ENCODE measurements at regions not wholly inside any gene's neighbourhood (a gene's known extent, or its start where the extent isn't known, plus 50 kb on each side); places are given as distances from the start of the nearest gene placed in this dataset.

DNA sequence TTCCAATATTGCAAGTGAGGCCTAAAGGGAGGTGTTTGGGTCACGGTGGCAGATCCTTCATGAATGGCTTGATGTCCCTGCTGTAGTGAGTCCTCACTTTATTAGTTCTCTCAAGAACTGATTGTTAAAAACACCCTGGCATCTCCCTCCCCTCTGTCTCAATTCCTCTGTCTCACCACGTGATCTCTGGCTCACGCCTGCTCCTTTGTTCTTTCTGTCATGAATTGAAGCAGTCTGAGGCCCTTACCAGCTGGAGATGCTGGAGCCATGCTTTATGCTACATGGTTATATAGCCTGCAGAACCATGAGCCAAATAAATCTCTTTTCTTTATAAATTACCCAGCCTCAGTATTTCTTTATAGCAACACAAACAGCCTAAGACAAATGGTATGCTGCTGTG lies 980.7 kb upstream of the GRIA3 start:
- Histone ChIP-seq H3K27me3 (ENCODE audit: control insufficient read depth, low read length) (no peaks in the 10 kb centered on the region), H4K20me1 (ENCODE audit: control insufficient read depth, insufficient read depth, low read depth, low read length) (no peaks in the 10 kb centered on the region), H3K79me2 (ENCODE audit: control insufficient read depth, low read length) (no peaks in the 10 kb centered on the region)

DNA sequence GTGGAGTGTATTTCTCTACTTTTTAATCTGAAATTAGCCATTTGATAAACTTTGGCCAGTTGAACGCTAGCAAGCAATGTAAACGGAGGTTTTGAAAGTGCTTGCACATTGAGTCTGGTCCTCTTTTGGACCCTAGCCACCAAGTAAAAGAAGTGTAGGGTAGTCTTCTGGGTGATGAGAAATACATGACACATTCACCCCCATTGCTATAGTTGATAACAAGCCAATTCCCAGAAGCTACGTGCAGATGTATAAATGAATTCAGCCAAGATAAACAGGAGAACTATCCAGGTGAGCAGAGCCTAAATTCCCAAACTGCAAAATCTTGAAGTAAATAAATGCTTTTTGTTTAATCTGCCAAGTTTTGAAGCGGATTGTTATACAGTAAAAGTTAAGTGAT lies 965.4 kb upstream of the GRIA3 start:
- no peaks in the 10 kb centered on the region for H3K9me2 ChIP-seq (replicated peaks; ENCODE audit: control insufficient read depth, low read length)
- no peaks in the 10 kb centered on the region for H3K79me2 ChIP-seq (ENCODE audit: control insufficient read depth, low read length)
- no peak overlapping the region for H3K27ac ChIP-seq (ENCODE audit: low read depth, low read length)
- H3K4me1 ChIP-seq (ENCODE audit: control insufficient read depth, low read length) = no peaks in the 10 kb centered on the region
- H3K36me3 ChIP-seq (ENCODE audit: control insufficient read depth, low read length) = no peaks in the 10 kb centered on the region
- H3K4me2 ChIP-seq (ENCODE audit: low read length) = no peak overlapping the region
- no peaks in the 10 kb centered on the region for H3F3A ChIP-seq (ENCODE audit: control insufficient read depth, insufficient read depth)
- H3K4me3 ChIP-seq (ENCODE audit: low read length) = no peak overlapping the region
- no peaks in the 10 kb centered on the region for H3K27me3 ChIP-seq (ENCODE audit: control insufficient read depth, low read length)
- H4K20me1 ChIP-seq (ENCODE audit: control insufficient read depth, insufficient read depth, low read depth, low read length) = no peaks in the 10 kb centered on the region
- TF ChIP-seq EZH2phosphoT487 (IDR thresholded peaks at IDR 0.05; ENCODE audit: borderline replicate concordance, low read length) = no peak
- no peak for TF ChIP-seq CTCF (IDR thresholded peaks at IDR 0.05; ENCODE audit: low read depth, low read length, poor library complexity, severe bottlenecking)
- H3K9me3 ChIP-seq (ENCODE audit: control insufficient read depth, insufficient read depth, low read length) = no peaks in the 10 kb centered on the region

More for the DNA sequence above, 980.7 kb upstream of the GRIA3 start:
- H3K36me3 ChIP-seq (ENCODE audit: control insufficient read depth, low read length) = no peaks in the 10 kb centered on the region
- no peaks in the 10 kb centered on the region for H3F3A ChIP-seq (ENCODE audit: control insufficient read depth, insufficient read depth)
- H3K27ac ChIP-seq (ENCODE audit: low read depth, low read length) = no peak overlapping the region
- no peak overlapping the region for H3K4me2 ChIP-seq (ENCODE audit: low read length)
- TF ChIP-seq EZH2phosphoT487 (IDR thresholded peaks at IDR 0.05; ENCODE audit: borderline replicate concordance, low read length) (no peak), CTCF (IDR thresholded peaks at IDR 0.05; ENCODE audit: low read depth, low read length, poor library complexity, severe bottlenecking) (no peak)
- H3K4me1 ChIP-seq (ENCODE audit: control insufficient read depth, low read length) = no peaks in the 10 kb centered on the region
- H3K4me3 ChIP-seq (ENCODE audit: low read length) = no peak overlapping the region
- H3K9me3 ChIP-seq (ENCODE audit: control insufficient read depth, insufficient read depth, low read length) = no peaks in the 10 kb centered on the region
- H3K9me2 ChIP-seq (replicated peaks; ENCODE audit: control insufficient read depth, low read length) = no peaks in the 10 kb centered on the region

- no peaks in the 10 kb centered on the region for H3K4me1 ChIP-seq (ENCODE audit: control insufficient read depth, low read length)
- no peaks in the 10 kb centered on the region for H3F3A ChIP-seq (ENCODE audit: control insufficient read depth, insufficient read depth)
- H3K9me2 ChIP-seq (replicated peaks; ENCODE audit: control insufficient read depth, low read length) = no peaks in the 10 kb centered on the region
- TF ChIP-seq EZH2phosphoT487 (IDR thresholded peaks at IDR 0.05; ENCODE audit: borderline replicate concordance, low read length) = no peak
- no peak for TF ChIP-seq CTCF (IDR thresholded peaks at IDR 0.05; ENCODE audit: low read depth, low read length, poor library complexity, severe bottlenecking)
- no peak overlapping the region for H3K4me2 ChIP-seq (ENCODE audit: low read length)
- H3K36me3 ChIP-seq (ENCODE audit: control insufficient read depth, low read length) = no peaks in the 10 kb centered on the region
- no peaks in the 10 kb centered on the region for H3K9me3 ChIP-seq (ENCODE audit: control insufficient read depth, insufficient read depth, low read length)
- no peaks in the 10 kb centered on the region for H3K79me2 ChIP-seq (ENCODE audit: control insufficient read depth, low read length)
- H3K27ac ChIP-seq (ENCODE audit: low read depth, low read length) = no peak overlapping the region
- H4K20me1 ChIP-seq (ENCODE audit: control insufficient read depth, insufficient read depth, low read depth, low read length) = no peaks in the 10 kb centered on the region
- no peak overlapping the region for H3K4me3 ChIP-seq (ENCODE audit: low read length)
- H3K27me3 ChIP-seq (ENCODE audit: control insufficient read depth, low read length) = no peaks in the 10 kb centered on the region
Measured at GRCh38 chrX:122219226-122219625, 964.9 kb upstream of the GRIA3 start.

DNA sequence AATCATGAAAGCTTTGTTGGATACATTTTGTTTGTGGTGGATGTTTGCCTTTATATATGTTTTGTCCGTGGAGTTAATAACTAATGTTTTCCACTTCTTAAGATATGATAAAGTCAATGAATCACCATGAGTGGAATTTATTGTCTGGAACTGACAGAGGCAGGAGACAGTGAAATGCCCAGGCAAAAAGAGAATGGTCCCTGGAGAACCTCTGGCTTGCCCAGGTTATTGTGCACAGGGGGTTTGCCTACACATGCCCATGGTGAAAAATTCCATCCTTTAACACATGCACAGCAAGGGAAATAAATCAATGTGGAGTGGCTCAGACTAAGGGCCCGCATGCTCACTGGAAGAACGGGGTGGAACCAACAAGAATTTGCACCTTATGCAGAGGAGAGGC lies 964.3 kb upstream of the GRIA3 start:
- no peaks in the 10 kb centered on the region for H3K79me2 ChIP-seq (ENCODE audit: control insufficient read depth, low read length)
- H3K27ac ChIP-seq (ENCODE audit: low read depth, low read length) = no peak overlapping the region
- H4K20me1 ChIP-seq (ENCODE audit: control insufficient read depth, insufficient read depth, low read depth, low read length) = no peaks in the 10 kb centered on the region
- H3K4me2 ChIP-seq (ENCODE audit: low read length) = no peak overlapping the region
- H3K9me2 ChIP-seq (replicated peaks; ENCODE audit: control insufficient read depth, low read length) = no peaks in the 10 kb centered on the region
- no peaks in the 10 kb centered on the region for H3K4me1 ChIP-seq (ENCODE audit: control insufficient read depth, low read length)
- TF ChIP-seq CTCF (IDR thresholded peaks at IDR 0.05; ENCODE audit: low read depth, low read length, poor library complexity, severe bottlenecking) = no peak
- TF ChIP-seq EZH2phosphoT487 (IDR thresholded peaks at IDR 0.05; ENCODE audit: borderline replicate concordance, low read length) = no peak
- H3F3A ChIP-seq (ENCODE audit: control insufficient read depth, insufficient read depth) = no peaks in the 10 kb centered on the region
- H3K4me3 ChIP-seq (ENCODE audit: low read length) = no peak overlapping the region
- no peaks in the 10 kb centered on the region for H3K36me3 ChIP-seq (ENCODE audit: control insufficient read depth, low read length)
- no peaks in the 10 kb centered on the region for H3K9me3 ChIP-seq (ENCODE audit: control insufficient read depth, insufficient read depth, low read length)
- H3K27me3 ChIP-seq (ENCODE audit: control insufficient read depth, low read length) = no peaks in the 10 kb centered on the region
